Smooth muscle cell (in vitro differentiated cells): ENCODE measurements at regions not wholly inside any gene's neighbourhood (a gene's known extent, or its start where the extent isn't known, plus 50 kb on each side); places are given as distances from the start of the nearest gene placed in this dataset.

Experiments used
- DNase-seq: peaks from one replicate; lab custom pipeline; 2025; ENCODE audit not compliant: unreplicated experiment; lab: John Stamatoyannopoulos, UW
- H2AFZ ChIP-seq: fragments of 200-600 bp; sonication (generic); 2 replicates; pipeline ENCODE4 v1.6.0; 2016; ENCODE audit warnings: antibody characterized with exemption, low read depth, mild to moderate bottlenecking
- H3F3A ChIP-seq: fragments of 200-600 bp; sonication (generic); 2 replicates; pipeline ENCODE4 v1.6.0; 2017; ENCODE audit warnings: antibody characterized with exemption, low read depth
- H3K27ac ChIP-seq: fragments of 200-600 bp; sonication (generic); 2 replicates; pipeline ENCODE4 v1.5.1; 2016; ENCODE audit warnings: low read depth, mild to moderate bottlenecking
- H3K27me3 ChIP-seq: fragments of 200-600 bp; sonication (generic); 2 replicates; pipeline ENCODE4 v1.6.1; 2016; ENCODE audit warnings: low read depth, mild to moderate bottlenecking
- H3K36me3 ChIP-seq: fragments of 200-600 bp; sonication (generic); 2 replicates; pipeline ENCODE4 v1.5.1; 2016; ENCODE audit warnings: low read depth
- H3K4me1 ChIP-seq: fragments of 200-600 bp; sonication (generic); 2 replicates; pipeline ENCODE4 v1.5.1; 2016; ENCODE audit warnings: low read depth
- H3K4me2 ChIP-seq: fragments of 200-600 bp; sonication (generic); 2 replicates; pipeline ENCODE4 v1.6.0; 2016; ENCODE audit warnings: mild to moderate bottlenecking
- H3K4me3 ChIP-seq: fragments of 200-600 bp; sonication (generic); 2 replicates; pipeline ENCODE4 v1.5.1; 2016; ENCODE audit warnings: mild to moderate bottlenecking
- H3K79me2 ChIP-seq: fragments of 200-600 bp; sonication (generic); 2 replicates; pipeline ENCODE4 v1.6.0; 2016; ENCODE audit warnings: low read depth, mild to moderate bottlenecking
- H3K9ac ChIP-seq: fragments of 200-600 bp; sonication (generic); 2 replicates; pipeline ENCODE4 v1.6.0; 2016; ENCODE audit warnings: low read depth
- H3K9me3 ChIP-seq: fragments of 200-600 bp; sonication (generic); replicated peaks from 2 replicates; pipeline ENCODE4 v1.5.1; 2016; ENCODE audit warnings: low read depth
- H4K20me1 ChIP-seq: fragments of 200-600 bp; sonication (generic); 2 replicates; pipeline ENCODE4 v1.6.0; 2016; ENCODE audit warnings: low read depth
- WGBS: methylation state at CpG from one replicate; pipeline ENCODE4 v1.1.7; 2016; ENCODE audit warnings: low lambda C conversion rate; 5-methylcytosine and 5-hydroxymethylcytosine counted together
- TF ChIP-seq, protein P1 (sequence below): fragments of 200-600 bp; sonication (generic); IDR thresholded peaks from 2 replicates; pipeline ENCODE4 v1.5.1; 2017; ENCODE audit warnings: borderline replicate concordance, mild to moderate bottlenecking, antibody characterized with exemption; ENCODE audit not compliant: insufficient read depth, poor library complexity, severe bottlenecking

GRCh38 chr11:113627946-113628345 is 78.2 kb downstream of the TMPRSS5 start:
- H4K20me1 ChIP-seq: no peaks in the 10 kb centered on the region
- no peaks in the 10 kb centered on the region for H3F3A ChIP-seq
- no peak overlapping the region for H3K4me2 ChIP-seq
- no peak for DNase-seq
- H3K36me3 ChIP-seq: no peaks in the 10 kb centered on the region
- TF ChIP-seq, protein P1, sequence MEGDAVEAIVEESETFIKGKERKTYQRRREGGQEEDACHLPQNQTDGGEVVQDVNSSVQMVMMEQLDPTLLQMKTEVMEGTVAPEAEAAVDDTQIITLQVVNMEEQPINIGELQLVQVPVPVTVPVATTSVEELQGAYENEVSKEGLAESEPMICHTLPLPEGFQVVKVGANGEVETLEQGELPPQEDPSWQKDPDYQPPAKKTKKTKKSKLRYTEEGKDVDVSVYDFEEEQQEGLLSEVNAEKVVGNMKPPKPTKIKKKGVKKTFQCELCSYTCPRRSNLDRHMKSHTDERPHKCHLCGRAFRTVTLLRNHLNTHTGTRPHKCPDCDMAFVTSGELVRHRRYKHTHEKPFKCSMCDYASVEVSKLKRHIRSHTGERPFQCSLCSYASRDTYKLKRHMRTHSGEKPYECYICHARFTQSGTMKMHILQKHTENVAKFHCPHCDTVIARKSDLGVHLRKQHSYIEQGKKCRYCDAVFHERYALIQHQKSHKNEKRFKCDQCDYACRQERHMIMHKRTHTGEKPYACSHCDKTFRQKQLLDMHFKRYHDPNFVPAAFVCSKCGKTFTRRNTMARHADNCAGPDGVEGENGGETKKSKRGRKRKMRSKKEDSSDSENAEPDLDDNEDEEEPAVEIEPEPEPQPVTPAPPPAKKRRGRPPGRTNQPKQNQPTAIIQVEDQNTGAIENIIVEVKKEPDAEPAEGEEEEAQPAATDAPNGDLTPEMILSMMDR: no peak
- H3K79me2 ChIP-seq: no peaks in the 10 kb centered on the region
- 98% methylated on average over 3 of the region's 3 CpGs for WGBS
- no peak overlapping the region for H3K9ac ChIP-seq
- H3K27me3 ChIP-seq: peaks cover 4% of the 10 kb centered on the region
- H3K27ac ChIP-seq: no peak overlapping the region
- no peak overlapping the region for H2AFZ ChIP-seq
- no peaks in the 10 kb centered on the region for H3K9me3 ChIP-seq
- no peak overlapping the region for H3K4me3 ChIP-seq
- H3K4me1 ChIP-seq: no peaks in the 10 kb centered on the region

GRCh38 chr11:113627297-113627696 is 78.8 kb downstream of the TMPRSS5 start:
- TF ChIP-seq, protein P1: no peak
- Histone ChIP-seq H3K36me3 (no peaks in the 10 kb centered on the region), H3F3A (no peaks in the 10 kb centered on the region), H3K4me3 (no peak overlapping the region), H2AFZ (no peak overlapping the region), H4K20me1 (no peaks in the 10 kb centered on the region), H3K79me2 (no peaks in the 10 kb centered on the region), H3K9me3 (no peaks in the 10 kb centered on the region), H3K4me1 (no peaks in the 10 kb centered on the region), H3K9ac (no peak overlapping the region), H3K27ac (no peak overlapping the region), H3K27me3 (peaks cover 4% of the 10 kb centered on the region), H3K4me2 (no peak overlapping the region)
- no peak for DNase-seq
- 93% methylated on average over 2 of the region's 2 CpGs for WGBS

- H3K9me3 ChIP-seq: no peaks in the 10 kb centered on the region
- peaks cover 4% of the 10 kb centered on the region for H3K27me3 ChIP-seq
- no peak overlapping the region for H3K9ac ChIP-seq
- H3K4me1 ChIP-seq: no peaks in the 10 kb centered on the region
- DNase-seq: no peak
- 91% methylated on average over 2 of the region's 2 CpGs for WGBS
- no peaks in the 10 kb centered on the region for H3K36me3 ChIP-seq
- no peaks in the 10 kb centered on the region for H3K79me2 ChIP-seq
- TF ChIP-seq, protein P1: no peak
- H3K4me3 ChIP-seq: no peak overlapping the region
- no peaks in the 10 kb centered on the region for H3F3A ChIP-seq
- no peak overlapping the region for H2AFZ ChIP-seq
- no peak overlapping the region for H3K4me2 ChIP-seq
- no peak overlapping the region for H3K27ac ChIP-seq
- no peaks in the 10 kb centered on the region for H4K20me1 ChIP-seq
These were observed 79.4 kb downstream of the TMPRSS5 start for GRCh38 chr11:113626736-113627135.

- DNase-seq: no peak
- Histone ChIP-seq H3F3A (no peaks in the 10 kb centered on the region), H3K9ac (no peak overlapping the region), H3K27me3 (no peaks in the 10 kb centered on the region), H3K4me2 (no peak overlapping the region), H3K27ac (no peak overlapping the region), H3K9me3 (no peaks in the 10 kb centered on the region), H4K20me1 (no peaks in the 10 kb centered on the region), H2AFZ (no peak overlapping the region), H3K4me1 (no peaks in the 10 kb centered on the region), H3K79me2 (no peaks in the 10 kb centered on the region), H3K36me3 (no peaks in the 10 kb centered on the region), H3K4me3 (no peak overlapping the region)
- WGBS: 92% methylated on average over 1 of the region's 1 CpG
- TF ChIP-seq, protein P1: no peak
These were observed 83.0 kb downstream of the TMPRSS5 start for GRCh38 chr11:113623114-113623513.
